Breast epithelium (tissue), 3 donors: ENCODE measurements at regions not wholly inside any gene's neighbourhood (a gene's known extent, or its start where the extent isn't known, plus 50 kb on each side); places are given as distances from the start of the nearest gene placed in this dataset.

Source experiments
- POLR2AphosphoS5 ChIP-seq, 3 donors: sonication (generic); formaldehyde crosslinking; IDR thresholded peaks; one replicate each; pipeline ENCODE4 v1.6.1; 2017; ENCODE audit warnings: antibody characterized with exemption in 3 of 3
- TF ChIP-seq, protein P1 (sequence below), 3 donors: fragments of 450-650 bp; IDR thresholded peaks; one replicate each; pipeline ENCODE4 v1.5.1; 2016 to 2017; ENCODE audit warnings: antibody characterized with exemption in 3 of 3, mild to moderate bottlenecking in 3 of 3, moderate library complexity in 3 of 3

DNA sequence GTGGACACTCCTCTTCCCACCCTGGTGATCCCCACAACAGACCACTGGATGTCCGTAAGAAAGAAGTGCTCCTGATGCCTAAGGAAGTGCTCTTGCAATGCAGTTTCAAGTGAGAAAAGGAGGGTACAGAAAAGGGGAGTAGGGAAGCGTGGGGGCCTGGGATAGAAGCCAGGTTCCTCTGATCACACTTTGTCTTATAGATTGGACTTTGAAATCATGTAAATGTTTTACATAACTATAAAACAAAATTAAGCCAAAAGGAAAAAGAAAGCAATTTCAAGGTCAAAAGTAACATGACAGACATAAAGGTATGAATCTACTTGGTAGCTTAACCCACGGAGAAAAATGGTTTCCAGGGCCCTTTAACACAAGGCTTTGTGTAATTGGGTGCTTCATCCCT is 107.3 kb upstream of the TRPM1 start:
- TF ChIP-seq, protein P1, sequence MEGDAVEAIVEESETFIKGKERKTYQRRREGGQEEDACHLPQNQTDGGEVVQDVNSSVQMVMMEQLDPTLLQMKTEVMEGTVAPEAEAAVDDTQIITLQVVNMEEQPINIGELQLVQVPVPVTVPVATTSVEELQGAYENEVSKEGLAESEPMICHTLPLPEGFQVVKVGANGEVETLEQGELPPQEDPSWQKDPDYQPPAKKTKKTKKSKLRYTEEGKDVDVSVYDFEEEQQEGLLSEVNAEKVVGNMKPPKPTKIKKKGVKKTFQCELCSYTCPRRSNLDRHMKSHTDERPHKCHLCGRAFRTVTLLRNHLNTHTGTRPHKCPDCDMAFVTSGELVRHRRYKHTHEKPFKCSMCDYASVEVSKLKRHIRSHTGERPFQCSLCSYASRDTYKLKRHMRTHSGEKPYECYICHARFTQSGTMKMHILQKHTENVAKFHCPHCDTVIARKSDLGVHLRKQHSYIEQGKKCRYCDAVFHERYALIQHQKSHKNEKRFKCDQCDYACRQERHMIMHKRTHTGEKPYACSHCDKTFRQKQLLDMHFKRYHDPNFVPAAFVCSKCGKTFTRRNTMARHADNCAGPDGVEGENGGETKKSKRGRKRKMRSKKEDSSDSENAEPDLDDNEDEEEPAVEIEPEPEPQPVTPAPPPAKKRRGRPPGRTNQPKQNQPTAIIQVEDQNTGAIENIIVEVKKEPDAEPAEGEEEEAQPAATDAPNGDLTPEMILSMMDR (IDR thresholded peaks at IDR 0.05) = no peak
- TF ChIP-seq POLR2AphosphoS5 (IDR thresholded peaks at IDR 0.05) = no peak
